Activated CD4-positive, alpha-beta T cell treated with anti-CD3 and anti-CD28 coated beads, Interleukin-2, Interleukin-4, amounts not matched to agents 100 ng/mL and 50 ng/mL, durations not matched to agents 16 hours and 8 hours (primary cell): ENCODE measurements at regions not wholly inside any gene's neighbourhood (a gene's known extent, or its start where the extent isn't known, plus 50 kb on each side); places are given as distances from the start of the nearest gene placed in this dataset.
"Not testable (repeated sequence)": the region's sequence is repeated elsewhere in the genome, so short reads cannot be mapped to it uniquely, and the experiment has no call there.

Experiments
- DNase-seq: peaks from one replicate; pipeline ENCODE4 v3.0.0-alpha.2; 2020; ENCODE audit warnings: low spot score

DNA sequence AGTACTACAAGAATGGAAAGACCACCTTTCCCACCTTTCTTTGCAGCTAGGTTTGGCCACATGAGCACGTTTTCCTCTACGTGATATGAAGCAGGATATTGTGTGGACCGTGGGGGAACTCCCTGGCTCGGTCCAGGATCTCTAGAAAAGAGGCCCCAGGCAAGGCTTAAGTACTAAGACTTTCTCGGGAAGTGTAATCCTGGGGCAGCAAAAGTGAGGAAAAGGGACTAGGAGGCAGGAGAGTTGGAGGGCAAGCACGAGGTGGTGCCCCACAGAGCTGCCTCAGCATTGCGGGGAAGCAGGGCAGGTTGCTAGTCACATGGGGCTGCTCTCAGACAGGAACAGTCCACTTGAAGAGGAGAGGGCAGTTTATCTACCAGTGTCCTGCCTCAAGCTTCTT, 235.1 kb downstream of the GADD45G start:
- DNase-seq = no peak

DNA sequence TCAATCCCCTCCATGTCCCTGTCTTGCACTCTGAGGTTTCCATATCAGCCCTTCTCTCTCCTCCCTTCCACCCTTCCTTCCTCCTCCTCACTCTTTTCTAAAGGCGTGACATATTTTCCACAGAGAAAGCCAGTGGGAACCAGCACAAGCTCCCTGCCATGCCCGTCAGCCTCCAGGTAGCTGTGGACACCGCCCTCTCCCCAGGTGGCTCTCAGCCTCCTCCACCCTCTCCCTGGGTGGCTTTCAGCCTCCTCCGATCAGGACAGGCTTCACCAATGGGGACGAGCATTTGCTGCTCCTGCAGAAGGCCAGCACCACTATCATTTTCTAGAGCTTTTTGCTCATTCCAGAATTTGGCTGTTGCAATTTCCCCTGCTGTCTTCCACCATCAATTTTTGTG, 236.6 kb downstream of the GADD45G start:
- no peak for DNase-seq

DNA sequence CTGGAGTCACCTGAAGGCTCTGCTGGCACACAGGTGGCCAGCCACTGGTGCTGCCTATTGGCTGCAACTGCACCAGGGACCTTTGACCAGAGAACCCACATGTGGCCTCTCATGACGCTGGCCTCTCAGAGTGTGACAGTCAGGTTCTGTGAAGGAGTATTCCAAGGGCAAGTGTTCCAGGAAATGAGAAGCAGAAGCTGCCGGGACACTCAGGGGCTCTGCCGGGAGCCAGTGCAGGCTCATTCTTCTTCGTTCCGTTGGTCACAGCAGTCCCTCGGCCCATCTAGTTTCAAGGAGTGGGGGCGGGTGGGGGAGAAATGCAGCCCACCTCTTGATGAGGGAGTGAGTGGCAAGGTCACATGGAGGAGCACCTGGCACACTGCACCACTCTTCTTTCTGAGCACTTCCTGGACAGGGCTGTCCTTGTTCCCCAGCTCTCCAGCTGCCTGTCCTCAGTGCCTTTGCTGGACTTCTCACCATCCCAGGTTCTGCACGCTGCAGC, 237.5 kb downstream of the GADD45G start:
- DNase-seq = no peak

DNA sequence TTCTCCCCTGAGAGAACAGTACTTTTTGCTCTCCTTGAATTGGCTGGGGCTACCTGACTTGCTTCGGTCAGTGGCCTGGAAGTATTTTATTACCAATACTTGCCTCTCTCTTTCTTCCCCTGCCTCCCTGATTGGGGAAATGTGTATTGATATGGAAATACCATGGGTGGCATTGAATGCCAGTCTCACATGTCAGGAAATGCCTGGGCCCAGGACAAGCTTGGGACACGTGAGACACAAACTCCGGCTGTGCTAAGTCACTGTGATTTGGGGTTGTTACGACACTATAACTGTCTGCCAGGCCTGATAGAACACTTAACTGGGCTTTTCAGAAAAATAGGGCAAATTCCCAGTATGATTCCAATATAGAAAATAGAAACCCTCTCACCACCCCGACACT, 238.3 kb downstream of the GADD45G start:
- DNase-seq = no peak

- DNase-seq = no peak
Measured at GRCh38 chr9:89843591-89843990, 238.8 kb downstream of the GADD45G start.

DNA sequence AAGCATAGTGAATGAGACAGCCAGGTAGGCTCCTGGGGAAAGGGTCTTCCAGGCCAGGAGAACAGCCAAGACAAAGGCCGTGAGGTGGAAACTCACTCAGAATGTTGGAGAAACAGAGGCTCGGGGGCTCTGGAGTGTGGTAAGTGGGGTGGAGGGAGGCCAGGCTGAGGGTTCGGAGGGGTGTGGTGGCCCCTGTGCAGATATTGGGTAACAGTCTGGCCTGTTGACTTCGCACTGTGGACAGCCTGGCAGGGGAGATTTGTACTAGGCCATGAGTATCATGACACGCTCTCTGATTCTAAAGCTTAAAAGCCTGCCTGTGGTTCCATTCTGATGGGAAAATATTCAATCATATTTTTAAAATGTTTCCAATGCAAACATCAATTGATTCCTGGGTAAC, 239.3 kb downstream of the GADD45G start:
- DNase-seq = no peak

DNA sequence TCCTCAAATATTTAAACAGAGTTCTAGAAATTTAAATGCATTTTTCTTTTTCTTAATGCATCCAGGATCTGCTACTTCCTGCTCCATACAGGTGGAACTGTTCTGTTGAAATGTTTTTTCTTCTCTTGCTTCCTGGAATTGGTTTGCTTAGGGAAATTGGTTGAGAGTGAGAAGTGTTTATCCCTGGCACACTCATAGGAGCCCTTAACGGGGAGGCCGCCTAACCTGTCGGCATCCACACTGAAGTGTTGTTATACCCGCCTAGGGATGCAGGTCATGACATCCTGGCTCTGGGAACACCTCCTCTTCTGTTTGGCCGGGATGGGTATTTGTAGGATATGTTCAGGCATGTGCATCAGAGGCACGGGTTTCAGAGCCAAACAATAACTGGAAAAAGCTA, 239.7 kb downstream of the GADD45G start:
- no peak for DNase-seq

DNA sequence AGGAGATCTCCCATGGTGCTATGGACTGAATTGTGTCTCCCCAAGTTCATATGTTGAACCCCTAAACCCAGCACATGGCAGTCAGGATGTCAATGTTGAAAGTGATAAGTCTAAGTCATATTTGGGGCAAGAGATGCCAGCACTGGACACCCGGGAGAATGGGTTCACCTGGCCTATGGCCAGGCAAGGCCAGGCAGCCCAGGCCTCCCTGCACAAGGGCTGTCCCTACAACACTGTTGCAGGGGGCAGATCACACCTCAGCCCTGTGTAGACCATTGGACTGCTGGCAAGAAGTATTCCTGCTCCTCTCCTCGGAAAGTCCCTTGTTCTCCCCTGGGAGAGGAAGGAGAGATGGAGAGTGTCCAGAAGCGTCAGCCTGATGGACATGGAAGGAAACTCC, 240.5 kb downstream of the GADD45G start:
- DNase-seq = no peak

GRCh38 chr9:89845862-89846261, 241.1 kb downstream of the GADD45G start:
- no peak for DNase-seq

GRCh38 chr9:89848060-89849040, 243.5 kb downstream of the GADD45G start:
- DNase-seq = no peak

- no peak for DNase-seq
Measured at GRCh38 chr9:89849096-89849495, 244.3 kb downstream of the GADD45G start.

GRCh38 chr9:89850153-89850552, 245.3 kb downstream of the GADD45G start:
- DNase-seq = no peak

DNA sequence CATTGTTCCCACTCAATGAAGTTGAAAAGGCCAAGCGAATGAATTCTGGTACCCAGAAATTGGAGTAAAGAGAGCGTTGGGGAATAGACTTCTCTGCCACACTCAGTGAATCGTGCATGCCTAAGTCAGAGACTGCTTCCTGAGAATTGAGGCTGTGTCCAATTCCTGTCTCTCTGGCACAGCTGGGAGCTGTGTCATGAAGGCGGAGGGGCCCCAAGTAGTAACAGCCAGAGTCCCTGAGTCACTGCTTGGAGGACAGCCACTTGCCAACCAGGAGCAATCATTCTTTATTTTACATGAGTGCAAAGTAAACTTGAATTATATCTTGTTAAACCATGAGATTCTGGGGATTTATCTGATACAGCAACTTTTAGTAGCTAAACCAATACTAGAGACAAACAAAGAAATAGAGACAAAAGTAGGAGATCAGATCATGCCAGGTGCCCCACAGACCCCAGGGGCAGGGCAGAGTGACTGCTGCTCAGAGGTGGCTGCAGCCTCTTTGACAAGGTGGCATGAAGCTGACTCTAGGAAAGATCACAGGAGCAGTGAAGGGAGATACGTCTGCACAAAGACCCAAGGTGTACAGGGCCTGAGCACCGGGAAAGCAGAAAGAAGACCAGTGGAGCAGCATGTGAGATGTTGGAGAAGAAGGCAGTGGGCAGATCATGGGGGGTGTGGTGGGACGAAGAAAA, 246.0 kb downstream of the GADD45G start:
- DNase-seq = no peak

- no peak for DNase-seq
Measured at GRCh38 chr9:89853161-89853560, 248.3 kb downstream of the GADD45G start.

GRCh38 chr9:89853931-89854330, 249.1 kb downstream of the GADD45G start:
- DNase-seq = no peak

GRCh38 chr9:89854715-89855475, 250.1 kb downstream of the GADD45G start:
- DNase-seq = no peak

DNA sequence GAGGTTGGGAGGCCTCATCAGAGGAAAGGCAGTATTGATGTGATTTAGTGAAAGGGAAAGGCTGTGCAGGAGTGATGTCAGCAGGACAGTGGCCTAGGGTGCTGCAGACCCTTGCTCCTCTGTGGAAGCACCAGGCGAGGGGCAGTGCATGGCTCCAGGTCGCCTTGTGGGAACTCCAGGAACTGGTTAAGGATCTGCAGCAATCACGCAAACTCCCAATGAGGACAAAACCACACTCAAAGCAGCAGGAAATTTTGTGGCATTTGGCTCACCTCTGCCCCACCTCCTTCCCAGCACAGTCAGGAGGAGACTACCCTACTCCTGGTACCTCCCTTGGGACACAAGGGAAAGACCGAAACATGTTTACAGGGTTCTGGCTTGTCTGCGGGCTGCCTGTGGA, 251.5 kb downstream of the GADD45G start:
- not testable (repeated sequence) for DNase-seq

- DNase-seq = not testable (repeated sequence)
Measured at GRCh38 chr9:89856950-89857349, 252.1 kb downstream of the GADD45G start.

GRCh38 chr9:89859842-89860241, 255.0 kb downstream of the GADD45G start:
- DNase-seq = not testable (repeated sequence)

- not testable (repeated sequence) for DNase-seq
Measured at GRCh38 chr9:89861371-89861770, 256.6 kb downstream of the GADD45G start.

DNA sequence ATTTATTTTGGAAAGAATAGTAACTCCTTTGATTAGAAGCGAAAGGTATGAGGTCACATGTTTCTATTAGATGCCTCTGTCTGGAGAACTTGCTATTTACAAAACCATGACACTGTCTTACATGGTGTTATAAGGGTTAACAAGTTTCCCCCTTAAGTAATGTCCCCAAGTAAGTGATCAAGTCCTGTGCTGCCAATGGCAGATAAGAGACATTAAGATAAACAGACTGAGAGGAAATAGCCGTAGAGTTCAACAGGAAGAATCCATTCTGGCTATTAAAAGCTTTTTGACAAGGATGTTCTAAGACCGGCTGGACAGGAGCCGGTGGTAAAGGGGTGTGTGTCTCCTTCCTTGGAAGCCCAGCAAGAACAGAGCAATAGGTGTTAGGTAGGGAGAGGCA, 257.5 kb downstream of the GADD45G start:
- no peak for DNase-seq

- DNase-seq = no peak
Measured at GRCh38 chr9:89863141-89863540, 258.3 kb downstream of the GADD45G start.
